Testis (tissue), 2 donors: ENCODE measurements at regions not wholly inside any gene's neighbourhood (a gene's known extent, or its start where the extent isn't known, plus 50 kb on each side); places are given as distances from the start of the nearest gene placed in this dataset.

ENCODE experiments used
- CTCF ChIP-seq, 3 experiments: fragments of 450-650 bp in 2 of 3; fragments of 200-600 bp in 1 of 3; sonication (generic) in 1 of 3; IDR thresholded peaks; one replicate each; pipeline ENCODE4 v1.5.1; 2016 to 2019; ENCODE audit warnings: antibody characterized with exemption in 3 of 3, mild to moderate bottlenecking in 2 of 3, moderate library complexity in 1 of 3
- POLR2A ChIP-seq: fragments of 450-650 bp; IDR thresholded peaks from one replicate; pipeline ENCODE4 v1.6.1; 2017; ENCODE audit warnings: antibody characterized with exemption, mild to moderate bottlenecking, moderate library complexity

GRCh38 chr5:117588611-117589010 lies 1014.0 kb upstream of the SEMA6A start:
- TF ChIP-seq CTCF (IDR thresholded peaks at IDR 0.05) (no peak), POLR2A (no peak)
